H1 (cell line): ENCODE measurements at regions not wholly inside any gene's neighbourhood (a gene's known extent, or its start where the extent isn't known, plus 50 kb on each side); places are given as distances from the start of the nearest gene placed in this dataset.

Experiments
- EZH2 ChIP-seq: fragments of 200-600 bp; sonication (generic); IDR thresholded peaks from 2 replicates; pipeline ENCODE4 v1.7.1; 2012; ENCODE audit warnings: low read depth, mild to moderate bottlenecking, moderate library complexity, low read length, inconsistent platforms; ENCODE audit not compliant: severe bottlenecking
- KDM5A ChIP-seq: fragments of 200-600 bp; IDR thresholded peaks from 2 replicates; pipeline ENCODE4 v1.7.1; 2012; ENCODE audit warnings: mild to moderate bottlenecking, low read length, inconsistent platforms, mixed read lengths
- POLR2A ChIP-seq, 2 experiments: IDR thresholded peaks; 1 replicate in 1 of 2; 2 replicates in 1 of 2; pipeline ENCODE4 v1.6.1; 2011; ENCODE audit warnings: low read depth in 2 of 2, low read length in 2 of 2, mild to moderate bottlenecking in 2 of 2; ENCODE audit errors: control extremely low read depth in 1 of 2
- POLR2AphosphoS5 ChIP-seq: IDR thresholded peaks from 2 replicates; pipeline ENCODE4 v1.6.1; 2011; ENCODE audit warnings: low read depth, low read length
- RFX5 ChIP-seq: IDR thresholded peaks from 2 replicates; pipeline ENCODE4 v1.6.1; 2011; ENCODE audit warnings: low read depth, low read length, improper control_type of control experiment, borderline replicate concordance
- SIRT6 ChIP-seq: IDR thresholded peaks from one replicate; pipeline ENCODE4 v1.7.1; 2012; ENCODE audit warnings: low read length, inconsistent platforms
- SP1 ChIP-seq: IDR thresholded peaks from 2 replicates; pipeline ENCODE4 v1.6.1; 2011; ENCODE audit warnings: low read depth, low read length
- TEAD4 ChIP-seq: IDR thresholded peaks from 2 replicates; pipeline ENCODE4 v1.6.1; 2012; ENCODE audit warnings: low read depth, low read length, inconsistent platforms, mixed read lengths
- ZNF274 ChIP-seq: IDR thresholded peaks from 2 replicates; pipeline ENCODE4 v1.7.0; 2012; ENCODE audit warnings: low read length, borderline replicate concordance; ENCODE audit errors: extremely low read depth
- TF ChIP-seq, protein P1 (sequence below), 3 experiments: IDR thresholded peaks; 1 replicate in 2 of 3; 2 replicates in 1 of 3; pipeline versions ENCODE4 v1.5.1 to v1.6.1; 2011; ENCODE audit warnings: low read length in 3 of 3, mild to moderate bottlenecking in 3 of 3, inconsistent platforms in 2 of 3, low read depth in 1 of 3, moderate library complexity in 1 of 3; ENCODE audit not compliant: insufficient read depth in 1 of 3; ENCODE audit errors: control extremely low read depth in 1 of 3

DNA sequence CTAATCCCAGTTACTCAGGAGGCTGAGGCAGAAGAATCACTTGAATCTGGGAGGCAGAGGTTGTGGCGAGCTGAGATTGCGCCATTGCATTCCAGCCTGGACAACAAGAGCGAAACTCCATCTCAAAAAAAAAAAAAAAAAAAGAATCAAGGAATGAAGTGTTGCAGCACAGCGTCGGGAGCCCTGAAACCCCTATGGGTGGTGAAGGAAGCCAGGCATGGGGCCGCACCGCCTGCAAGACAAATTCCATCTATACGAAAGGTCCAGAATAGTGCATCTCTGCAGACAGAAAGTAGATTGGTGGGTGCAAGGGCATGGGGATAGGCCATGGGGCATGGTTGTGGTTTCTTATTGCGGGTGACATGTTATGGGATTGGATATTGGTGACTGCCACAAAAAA is 98.6 kb upstream of the PRR20G start:
- TF ChIP-seq KDM5A (no peak), ZNF274 (no peak), TEAD4 (no peak), SIRT6 (no peak), RFX5 (no peak), EZH2 (no peak), POLR2AphosphoS5 (no peak), POLR2A (IDR thresholded peaks at IDR 0.05; ENCODE audit: control extremely low read depth in 1 of 2, low read depth in 2 of 2, low read length in 2 of 2) (no peak), SP1 (no peak)
- TF ChIP-seq, protein P1, sequence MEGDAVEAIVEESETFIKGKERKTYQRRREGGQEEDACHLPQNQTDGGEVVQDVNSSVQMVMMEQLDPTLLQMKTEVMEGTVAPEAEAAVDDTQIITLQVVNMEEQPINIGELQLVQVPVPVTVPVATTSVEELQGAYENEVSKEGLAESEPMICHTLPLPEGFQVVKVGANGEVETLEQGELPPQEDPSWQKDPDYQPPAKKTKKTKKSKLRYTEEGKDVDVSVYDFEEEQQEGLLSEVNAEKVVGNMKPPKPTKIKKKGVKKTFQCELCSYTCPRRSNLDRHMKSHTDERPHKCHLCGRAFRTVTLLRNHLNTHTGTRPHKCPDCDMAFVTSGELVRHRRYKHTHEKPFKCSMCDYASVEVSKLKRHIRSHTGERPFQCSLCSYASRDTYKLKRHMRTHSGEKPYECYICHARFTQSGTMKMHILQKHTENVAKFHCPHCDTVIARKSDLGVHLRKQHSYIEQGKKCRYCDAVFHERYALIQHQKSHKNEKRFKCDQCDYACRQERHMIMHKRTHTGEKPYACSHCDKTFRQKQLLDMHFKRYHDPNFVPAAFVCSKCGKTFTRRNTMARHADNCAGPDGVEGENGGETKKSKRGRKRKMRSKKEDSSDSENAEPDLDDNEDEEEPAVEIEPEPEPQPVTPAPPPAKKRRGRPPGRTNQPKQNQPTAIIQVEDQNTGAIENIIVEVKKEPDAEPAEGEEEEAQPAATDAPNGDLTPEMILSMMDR (IDR thresholded peaks at IDR 0.05; ENCODE audit: control extremely low read depth in 1 of 3, insufficient read depth in 1 of 3, low read depth in 1 of 3, low read length in 3 of 3) = no peak
